Activated CD4-positive, alpha-beta T cell treated with anti-CD3 and anti-CD28 coated beads for 48 hours (primary cell): ENCODE measurements at regions not wholly inside any gene's neighbourhood (a gene's known extent, or its start where the extent isn't known, plus 50 kb on each side); places are given as distances from the start of the nearest gene placed in this dataset.

ENCODE experiments used
- DNase-seq: peaks from one replicate; pipeline ENCODE4 v3.0.0-alpha.2; 2020

DNA sequence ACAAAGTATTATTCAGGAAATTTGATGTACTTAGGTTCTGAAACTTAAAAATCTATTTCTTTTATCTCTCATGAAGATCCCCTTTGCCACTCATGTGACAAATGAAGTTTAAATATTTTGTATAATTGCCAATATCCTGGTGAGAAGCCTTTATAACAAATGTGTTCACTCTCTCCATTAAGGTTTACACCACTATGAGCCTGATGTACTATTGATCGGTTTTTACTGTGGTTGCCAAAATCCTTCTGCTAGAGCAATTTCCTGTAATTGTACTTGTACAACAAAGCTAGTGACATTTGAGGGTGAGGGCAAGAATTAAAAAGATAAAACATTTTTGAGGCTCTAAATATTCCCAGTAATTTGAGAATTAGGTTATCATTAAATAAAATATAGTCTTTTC lies 222.3 kb upstream of the CDH19 start:
- no peak for DNase-seq

DNA sequence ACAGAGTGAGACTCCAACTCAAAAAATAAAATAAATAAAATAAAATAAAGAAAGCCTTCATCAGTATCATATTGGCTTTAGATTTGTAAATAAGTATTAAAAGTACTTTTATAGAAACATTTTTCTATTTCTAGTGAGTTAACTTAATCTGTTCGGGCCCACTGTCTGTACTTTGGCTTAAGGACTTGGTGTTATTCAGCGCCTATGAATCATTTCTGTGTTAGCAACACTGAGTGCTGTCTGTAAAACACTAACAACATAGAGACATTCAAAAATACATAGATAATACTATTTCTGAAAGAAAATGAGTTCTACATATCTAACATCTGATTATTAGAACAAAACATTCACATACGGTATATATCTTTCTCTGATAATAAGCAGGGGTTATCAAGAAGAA lies 221.5 kb upstream of the CDH19 start:
- DNase-seq = no peak

DNA sequence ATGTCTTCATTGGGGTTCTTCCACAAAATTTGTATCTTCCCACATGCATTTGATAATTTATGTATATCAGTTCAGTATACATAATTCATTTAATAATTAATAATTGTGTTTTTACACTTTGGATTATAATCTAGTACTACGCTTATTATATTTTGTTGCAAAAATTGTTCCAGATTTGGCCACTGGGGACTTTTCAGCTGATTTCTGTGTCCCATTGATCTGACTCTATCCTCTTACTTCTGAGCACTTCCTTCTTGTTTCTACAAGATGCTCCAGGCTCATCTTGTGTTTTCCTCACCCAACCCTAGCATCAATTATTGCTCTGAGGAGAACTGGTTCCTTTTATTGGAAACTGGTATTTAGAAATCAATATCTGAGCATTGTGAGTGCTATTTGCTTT lies 215.3 kb upstream of the CDH19 start:
- DNase-seq = no peak

DNA sequence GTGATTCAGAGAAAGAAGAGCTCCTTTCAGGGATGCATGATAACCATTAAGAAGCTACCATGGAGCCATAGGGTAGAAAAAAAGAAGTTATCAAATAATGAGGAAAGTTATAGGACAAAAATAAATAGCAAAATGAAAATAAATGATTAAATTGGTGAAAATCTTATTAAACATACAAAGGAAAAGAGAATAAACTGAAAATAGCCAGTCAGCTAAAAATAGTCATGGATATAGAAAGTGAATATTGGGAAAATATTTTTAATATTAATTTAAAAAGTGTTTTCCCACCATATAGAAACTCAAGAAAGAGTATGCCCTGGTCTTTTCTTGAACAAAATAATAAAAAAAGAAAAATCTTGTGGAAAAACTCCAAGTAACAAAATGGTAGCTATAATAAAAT lies 209.2 kb upstream of the CDH19 start:
- DNase-seq = no peak

DNA sequence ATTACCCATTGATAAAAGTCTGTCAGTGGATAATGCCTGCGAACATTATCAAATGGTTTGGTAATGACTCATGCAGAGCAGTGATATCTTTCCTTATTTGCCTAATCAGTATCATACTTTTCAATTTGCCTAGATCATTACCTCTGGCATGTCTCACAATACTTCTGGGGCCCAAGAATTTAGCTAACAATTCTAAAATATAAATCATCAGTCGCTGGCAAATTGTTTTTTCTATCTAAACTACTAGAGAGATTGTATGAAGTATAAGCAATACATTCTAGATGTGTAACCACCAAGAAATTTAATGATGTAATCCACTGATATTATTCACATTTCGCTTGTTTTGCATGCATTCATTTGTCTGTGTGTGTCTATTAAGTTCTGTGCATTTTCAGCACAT lies 191.2 kb upstream of the CDH19 start:
- no peak for DNase-seq

DNA sequence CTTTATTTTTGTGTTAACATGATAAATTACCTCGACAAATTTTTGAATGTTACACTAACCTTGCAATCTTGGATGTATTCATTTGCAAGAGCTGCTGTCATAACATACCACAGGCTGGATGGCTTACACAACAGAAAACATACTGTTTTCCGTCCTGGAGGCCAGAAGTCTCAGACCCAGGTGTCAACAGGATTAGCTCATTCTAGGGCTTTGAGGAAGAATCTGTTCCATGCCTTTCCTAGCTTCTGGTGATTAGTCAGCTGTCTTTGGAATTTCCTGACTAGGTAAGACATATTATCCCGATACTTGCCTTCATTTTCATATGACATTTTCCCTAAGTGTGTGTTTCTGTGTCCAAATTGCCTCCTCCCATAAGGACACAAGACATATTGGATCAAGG lies 188.6 kb upstream of the CDH19 start:
- no peak for DNase-seq

DNA sequence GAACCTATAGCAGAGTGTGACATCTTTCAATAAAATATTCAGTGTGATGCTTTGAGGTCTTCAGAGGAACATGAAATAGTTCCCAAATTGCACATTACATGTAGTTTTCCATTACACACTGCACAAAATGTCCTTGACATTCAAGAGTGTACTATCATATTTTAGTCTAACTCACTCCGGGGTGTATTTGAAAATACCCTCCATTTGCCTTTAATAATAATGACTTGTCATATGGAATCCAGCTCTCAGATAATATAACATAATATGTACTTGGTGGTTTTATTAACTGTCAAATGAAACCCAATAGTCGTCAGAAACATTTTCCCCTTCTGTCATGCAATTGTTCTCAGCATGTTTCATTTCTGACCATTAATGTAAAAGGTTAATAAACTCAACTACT lies 176.7 kb upstream of the CDH19 start:
- no peak for DNase-seq

DNA sequence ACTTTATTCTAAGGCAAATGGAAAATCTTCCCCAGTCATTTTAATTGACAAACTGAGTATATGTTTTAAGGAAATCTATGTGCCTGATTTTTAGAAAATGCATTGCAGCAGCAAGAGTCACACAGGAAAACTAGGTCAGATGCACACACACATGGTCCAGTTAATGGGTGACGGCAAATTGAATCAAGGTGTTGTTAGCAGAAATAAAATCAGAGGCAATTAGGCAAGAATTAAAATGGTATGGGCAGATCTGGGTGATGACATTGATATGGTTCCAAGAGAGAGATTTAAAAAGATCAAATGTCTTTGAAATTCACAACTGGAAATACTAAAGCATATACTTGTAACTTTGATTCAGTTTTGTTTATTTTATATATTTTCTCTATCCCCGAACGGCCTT lies 174.2 kb upstream of the CDH19 start:
- DNase-seq = no peak

DNA sequence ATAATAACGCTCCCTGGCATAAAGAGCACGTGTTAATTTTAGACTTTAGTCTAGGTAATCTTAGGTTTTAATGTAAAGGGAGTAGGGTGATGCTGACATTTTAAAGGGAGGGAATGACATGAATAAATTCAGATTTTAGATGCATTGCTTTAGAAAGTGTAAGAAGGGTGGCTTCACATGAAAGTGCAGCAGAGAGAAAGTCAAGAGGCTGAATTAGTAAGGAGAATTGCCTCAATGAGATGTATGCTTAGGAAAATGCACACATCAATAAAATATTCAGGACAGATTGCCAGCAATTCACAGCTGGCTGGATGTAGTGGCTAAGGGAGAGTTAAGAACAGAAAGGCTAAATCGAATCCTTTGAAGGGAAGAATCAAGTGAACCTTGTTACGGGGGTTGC lies 165.5 kb upstream of the CDH19 start:
- DNase-seq = no peak

DNA sequence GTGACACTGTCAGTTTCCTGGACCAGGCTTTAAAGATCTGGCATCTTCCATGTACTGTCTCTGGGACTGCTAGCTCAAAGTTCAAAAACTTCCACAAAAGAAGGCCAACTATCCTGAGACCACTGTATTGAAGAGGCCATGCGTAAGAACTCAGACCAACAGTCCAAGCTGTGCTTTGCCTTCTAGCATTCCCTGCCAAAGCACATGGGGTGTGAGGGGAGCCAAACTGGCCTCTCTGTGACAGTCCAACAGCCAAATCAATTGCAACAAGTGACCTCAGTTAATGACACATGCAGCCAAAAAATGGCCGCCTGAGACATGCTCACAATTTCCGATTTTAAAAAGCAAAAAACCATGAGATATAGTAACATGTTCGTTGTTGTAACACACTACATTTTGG lies 160.3 kb upstream of the CDH19 start:
- DNase-seq = no peak

DNA sequence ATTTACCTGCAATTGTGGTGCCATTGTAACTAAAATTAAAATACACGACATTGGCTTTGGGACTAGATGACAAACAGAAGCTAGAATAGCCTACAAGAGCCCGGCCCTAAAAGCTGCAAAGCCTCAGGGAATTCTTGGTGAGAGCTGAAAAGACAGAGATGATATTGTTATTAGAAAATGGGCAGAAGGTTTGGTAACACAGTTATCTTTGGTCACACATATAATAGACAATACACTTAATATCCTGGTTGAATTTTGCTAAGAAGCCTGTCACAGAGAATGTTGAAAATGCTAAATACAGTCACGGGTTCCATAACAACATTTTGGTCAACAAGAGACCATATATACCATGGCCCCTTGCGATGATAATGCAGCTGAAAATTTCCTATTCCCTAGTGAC lies 157.3 kb upstream of the CDH19 start:
- DNase-seq = no peak

DNA sequence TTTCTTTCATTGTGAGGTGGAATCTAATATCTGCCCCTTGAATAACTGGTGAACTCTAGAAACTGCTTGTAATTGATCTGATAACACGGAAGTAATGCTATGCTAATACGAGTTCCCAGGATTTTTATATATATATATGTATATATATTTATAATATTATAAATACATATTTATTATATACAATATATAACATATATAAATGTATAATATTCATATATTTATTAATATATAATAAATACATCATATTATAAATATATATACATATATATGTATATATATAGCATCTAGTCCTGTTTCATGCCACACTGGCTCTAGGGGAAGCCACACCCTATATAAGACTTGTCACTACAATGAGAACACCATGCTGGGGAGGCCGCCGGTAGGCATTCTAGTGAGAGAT lies 156.7 kb upstream of the CDH19 start:
- no peak for DNase-seq

DNA sequence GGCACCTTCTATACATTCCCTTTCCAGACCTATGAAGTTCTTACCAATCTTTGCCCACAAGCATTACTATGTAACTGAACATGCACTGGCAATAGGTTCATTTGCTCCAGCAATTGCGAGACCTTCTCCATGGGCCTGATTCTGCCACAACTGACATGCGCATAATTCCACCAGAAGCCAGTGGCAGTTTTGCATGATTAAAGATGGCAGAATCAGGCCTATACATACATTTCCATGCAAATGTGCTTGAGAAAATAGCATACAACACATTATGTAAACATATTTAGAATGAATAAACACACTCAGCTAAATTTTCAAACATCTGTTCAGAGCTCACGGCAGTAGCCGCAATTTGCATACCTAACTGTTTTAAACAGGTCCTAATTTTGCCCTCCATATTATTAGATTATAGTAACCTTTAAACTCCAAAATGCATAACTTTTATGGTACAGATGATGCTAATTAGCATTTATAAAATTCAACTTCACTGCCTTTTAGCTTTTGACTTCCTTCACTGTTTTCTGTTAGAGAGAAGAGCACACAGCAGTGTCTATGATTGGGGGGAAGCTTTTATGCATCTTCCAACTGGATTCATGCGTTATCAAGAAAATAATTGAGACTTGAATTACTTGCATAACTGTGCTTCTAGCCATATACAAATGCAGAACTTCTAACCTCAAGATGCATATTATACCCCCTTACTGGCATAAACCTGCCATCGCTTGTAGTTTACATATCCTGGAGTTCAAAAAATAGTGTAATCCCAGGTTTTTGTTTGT lies 155.3 kb upstream of the CDH19 start:
- no peak for DNase-seq

DNA sequence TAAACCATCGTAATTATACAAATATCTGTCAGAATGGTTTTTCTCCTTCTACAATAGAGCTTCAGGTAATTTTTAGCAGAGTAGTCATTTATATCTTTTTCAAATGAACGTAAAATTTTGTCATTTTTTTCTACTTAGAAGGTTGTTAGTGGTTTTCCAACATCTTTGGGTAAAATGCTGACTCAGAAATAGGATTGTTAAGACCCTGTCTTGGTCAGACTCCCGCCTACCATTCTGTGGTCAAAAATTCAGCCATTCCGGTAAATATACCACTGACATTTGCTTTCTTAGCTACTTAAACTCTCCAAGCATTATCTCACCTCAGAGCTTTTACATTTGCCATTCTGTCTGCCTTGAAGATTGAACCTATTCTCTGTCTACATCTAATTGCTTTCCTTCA lies 154.1 kb upstream of the CDH19 start:
- no peak for DNase-seq

DNA sequence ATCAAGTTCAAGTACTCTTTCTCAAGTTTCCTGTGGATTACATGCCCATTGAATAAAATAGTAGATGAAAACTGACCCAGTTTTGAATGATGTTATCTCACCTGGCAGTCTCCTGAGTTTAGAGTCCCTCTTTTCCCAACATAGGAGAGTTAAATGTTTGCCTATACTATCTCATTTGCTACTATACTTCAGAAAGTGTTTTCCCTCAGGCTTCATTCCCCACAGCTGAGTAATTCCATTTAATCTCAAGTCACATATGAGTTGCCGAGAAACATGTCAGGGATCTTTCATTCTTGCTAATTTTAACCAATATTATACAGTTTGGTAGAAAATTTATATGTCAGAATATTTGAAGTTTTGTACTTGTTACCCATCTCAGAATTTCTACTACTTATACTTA lies 150.4 kb upstream of the CDH19 start:
- DNase-seq = no peak

DNA sequence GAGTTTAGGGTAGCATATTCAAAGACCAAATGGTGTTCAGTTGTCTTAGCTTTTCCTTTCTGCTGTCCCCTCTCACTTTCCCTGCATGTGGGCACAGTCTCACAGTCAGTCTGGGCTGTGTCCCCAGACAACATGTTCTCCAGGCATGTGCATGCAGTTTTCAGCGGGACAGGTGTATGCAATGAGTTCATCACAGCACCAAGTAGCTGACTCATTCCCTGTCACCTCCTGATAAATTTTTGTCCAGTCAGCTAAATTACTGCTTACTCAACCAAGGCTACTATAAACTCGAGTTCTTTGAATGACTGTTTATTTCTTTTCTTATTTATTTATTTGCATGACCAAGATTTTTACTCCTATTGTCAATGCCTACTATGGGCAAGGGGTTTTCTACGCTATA lies 148.8 kb upstream of the CDH19 start:
- no peak for DNase-seq

DNA sequence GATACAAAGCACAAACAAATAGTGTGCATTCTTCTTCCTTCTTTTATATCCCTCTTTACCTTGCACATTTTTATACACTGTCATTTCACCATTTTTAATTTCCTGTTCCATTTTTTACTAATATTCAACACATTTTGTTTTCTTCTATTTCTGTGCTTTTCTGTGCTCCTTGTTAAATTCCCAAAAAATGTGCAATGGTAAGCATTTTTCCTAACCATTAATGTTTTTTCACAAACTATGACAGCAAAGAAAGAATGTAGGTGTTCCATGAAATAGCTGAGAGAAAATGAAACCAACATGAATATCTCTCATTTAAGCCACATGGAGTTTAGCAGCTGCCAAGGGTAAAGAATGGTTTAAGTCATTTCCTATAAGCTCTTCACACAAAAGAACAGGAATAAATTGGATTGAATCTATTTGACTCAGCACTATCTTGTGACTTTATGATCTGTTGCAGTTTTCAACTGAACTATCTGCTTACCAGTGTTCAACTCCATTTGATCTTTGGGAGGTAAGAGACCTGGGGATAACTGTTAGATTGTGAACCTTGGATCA lies 145.7 kb upstream of the CDH19 start:
- no peak for DNase-seq

DNA sequence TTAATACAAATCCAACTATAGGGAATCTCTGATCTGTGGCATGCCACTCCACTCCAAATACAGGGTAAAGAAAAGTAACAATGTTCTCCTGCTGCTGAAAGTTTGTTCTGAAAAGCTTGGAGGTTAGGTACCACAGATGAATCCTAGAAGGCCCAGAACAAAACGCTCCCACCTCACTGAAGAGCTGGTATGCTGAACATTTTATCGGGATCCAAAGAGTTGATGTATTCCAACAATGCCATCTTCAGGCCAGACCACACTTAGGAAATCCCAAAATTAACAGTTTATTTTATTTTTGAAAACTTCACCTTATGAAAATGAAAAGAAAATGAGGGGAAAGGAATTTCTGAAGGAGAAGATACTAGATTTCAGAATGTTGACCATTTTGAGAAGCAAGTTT lies 145.1 kb upstream of the CDH19 start:
- no peak for DNase-seq

DNA sequence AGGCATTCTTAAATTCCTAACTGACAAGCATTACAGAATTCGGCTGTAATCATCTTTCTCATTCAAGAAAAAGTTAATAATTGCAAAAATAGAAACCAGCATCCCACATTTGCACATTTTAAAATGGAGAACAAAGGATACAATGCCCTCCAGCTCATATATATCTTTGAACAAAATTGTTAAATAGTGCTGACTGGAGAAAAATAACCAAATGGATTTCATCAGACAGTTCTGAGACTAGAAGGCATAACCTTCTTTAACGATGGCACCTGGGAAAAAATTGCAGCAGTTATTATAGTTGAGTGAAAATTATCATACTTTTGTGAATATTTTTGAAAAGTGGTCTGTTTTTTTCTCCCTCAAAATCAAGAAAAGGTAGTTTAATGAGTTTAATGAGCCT lies 138.9 kb upstream of the CDH19 start:
- no peak for DNase-seq

DNA sequence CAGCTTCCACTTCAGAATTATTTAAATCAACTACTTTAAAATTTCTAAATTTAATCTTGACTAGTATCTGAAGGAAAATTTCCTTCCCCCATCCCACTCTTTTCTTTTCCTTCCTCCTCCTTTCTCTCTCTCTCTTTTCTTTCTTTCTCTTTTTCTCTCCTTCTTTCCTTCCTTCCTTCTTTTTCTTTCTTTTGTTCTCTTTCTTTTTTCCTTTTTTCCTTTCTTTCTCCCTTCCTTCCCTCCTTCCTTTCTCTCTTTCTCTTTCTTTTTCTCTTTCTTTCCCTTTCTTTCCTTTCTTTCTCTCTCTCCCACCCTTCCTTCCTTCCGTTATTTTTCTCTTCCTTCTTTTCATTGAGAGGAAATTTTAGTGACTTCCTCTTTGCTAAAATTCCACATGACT lies 132.0 kb upstream of the CDH19 start:
- no peak for DNase-seq

DNA sequence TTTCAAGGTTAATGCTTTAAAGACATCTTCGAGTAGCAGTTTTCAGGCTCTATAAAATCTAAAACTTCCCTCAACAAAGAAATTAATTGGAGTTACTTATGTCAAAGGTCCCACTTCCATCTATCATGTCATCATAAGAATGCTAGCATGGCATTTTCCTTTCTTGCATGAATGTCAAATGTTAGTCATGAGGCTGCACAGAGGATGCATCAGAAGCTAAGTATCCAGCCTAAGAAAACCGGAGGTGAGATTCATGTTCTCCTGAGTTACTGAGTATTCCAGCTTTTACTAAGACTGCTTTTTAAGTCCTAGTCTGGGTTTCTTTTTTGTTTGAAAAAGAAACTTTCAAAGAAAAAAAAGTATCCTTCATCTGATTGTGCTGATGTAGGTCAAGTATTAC lies 130.6 kb upstream of the CDH19 start:
- DNase-seq = no peak

DNA sequence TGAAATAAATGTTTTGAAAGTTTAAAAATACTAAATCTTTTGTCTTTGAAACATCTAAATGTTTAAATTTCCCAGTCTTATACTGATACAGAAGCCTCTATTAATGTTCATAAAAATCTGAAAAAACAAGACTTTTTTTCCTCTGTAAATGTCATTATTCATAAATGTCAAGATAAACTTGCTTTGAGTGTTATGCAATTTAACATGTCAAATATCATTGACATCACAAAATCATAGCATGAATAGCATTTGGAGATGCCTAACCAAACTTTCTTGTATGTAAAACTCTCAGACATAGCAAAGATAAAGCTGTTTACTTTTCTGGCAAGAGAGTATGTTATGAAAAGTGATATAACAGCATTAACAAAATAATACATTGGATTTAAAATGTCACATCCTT lies 128.0 kb upstream of the CDH19 start:
- no peak for DNase-seq

DNA sequence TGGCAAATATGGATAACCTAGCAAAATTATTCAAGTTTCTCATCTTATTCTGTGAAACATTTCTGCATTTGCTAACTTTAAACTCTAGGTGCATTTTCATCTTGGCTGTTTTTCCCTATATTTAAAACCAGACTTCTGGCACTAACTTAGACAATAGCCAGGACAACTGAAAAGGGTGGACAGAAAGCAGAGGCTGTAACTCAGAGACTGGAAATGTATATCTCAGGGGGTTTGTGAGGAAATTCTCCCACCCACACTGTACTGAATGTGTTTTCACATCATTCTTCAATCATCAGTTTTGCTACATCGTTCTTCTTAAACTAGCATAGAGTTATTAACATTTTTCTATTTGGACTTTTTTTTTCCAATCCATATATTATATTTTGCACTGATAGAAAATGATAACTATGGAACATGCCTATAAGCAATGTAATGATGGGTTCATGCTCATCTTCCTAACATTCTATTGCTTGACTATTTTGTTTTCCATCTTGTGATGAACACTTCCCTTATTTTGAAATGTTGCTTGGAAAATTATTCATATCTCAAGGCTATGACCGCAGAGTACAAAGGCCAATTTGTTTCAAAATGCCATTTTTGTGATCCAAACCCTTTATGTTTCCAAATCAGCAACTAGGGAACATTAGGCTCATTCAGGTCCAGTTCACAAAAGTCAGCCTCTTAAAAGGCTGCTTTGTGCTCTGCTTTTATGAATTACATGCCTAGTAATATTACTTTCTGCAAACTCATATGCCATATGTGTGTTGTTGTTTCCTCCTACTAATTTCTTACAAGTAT lies 125.8 kb upstream of the CDH19 start:
- DNase-seq = no peak

DNA sequence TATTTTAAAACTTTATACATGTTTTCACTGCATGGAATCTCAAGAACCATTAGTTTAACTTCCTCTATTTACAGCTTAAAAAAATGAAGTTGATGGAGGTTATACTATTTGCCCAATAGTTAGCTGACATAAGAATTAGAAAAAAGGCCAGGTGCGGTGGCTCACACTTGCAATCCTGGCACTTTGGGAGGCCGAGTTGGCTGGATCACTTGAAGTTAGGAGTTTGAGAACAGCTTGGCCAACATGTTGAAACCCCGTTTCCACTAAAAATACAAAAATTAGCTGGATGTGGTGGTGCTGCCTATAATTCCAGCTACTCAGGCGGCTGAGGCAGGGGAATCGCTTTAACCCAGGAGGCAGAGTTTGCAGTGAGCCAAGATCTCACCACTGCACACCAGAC lies 125.1 kb upstream of the CDH19 start:
- DNase-seq = no peak

DNA sequence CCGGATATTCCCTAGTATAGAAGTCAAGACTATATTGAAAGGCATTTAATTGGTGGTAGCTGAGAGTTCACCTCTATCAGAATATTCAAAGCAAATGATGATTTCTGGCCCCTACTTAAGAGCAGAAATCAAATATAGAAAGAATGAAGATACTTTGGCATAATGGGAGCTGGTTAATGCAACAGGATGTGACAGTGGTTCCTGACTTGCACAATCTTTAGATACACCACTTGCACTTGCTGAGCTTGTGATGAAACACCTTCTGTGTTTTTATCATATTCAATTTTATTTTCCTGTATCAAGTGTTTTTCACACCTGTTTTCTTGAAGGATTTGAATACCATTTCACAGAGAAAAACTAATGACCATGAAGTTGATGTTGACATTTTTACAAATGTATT lies 124.1 kb upstream of the CDH19 start:
- DNase-seq = no peak
